NOMO-1 (cell line): ENCODE measurements at regions not wholly inside any gene's neighbourhood (a gene's known extent, or its start where the extent isn't known, plus 50 kb on each side); places are given as distances from the start of the nearest gene placed in this dataset.

Experiments
- DNase-seq, 2 experiments: peaks; one replicate each; lab custom pipeline; 2025; ENCODE audit not compliant: unreplicated experiment in 2 of 2; lab: John Stamatoyannopoulos, UW

DNA sequence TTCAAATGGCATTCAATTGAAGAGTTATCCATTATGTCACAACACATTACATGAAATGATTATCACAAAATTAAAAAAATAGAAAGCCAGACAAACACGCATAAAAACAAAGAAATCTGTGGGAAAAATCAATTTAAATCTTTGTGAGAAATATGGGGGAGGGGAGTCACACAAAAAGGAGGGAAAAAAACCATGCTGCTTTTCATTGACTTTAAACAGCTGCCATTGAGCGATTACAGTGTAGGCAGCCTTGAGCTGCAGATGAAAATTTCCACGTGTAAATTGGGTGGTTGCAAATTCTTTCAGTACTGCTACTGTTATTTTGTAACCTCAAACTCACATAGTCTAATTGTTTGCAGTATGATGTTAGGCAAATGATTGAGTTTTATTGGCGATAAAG lies 889.9 kb upstream of the PHF14 start:
- no peak for DNase-seq

DNA sequence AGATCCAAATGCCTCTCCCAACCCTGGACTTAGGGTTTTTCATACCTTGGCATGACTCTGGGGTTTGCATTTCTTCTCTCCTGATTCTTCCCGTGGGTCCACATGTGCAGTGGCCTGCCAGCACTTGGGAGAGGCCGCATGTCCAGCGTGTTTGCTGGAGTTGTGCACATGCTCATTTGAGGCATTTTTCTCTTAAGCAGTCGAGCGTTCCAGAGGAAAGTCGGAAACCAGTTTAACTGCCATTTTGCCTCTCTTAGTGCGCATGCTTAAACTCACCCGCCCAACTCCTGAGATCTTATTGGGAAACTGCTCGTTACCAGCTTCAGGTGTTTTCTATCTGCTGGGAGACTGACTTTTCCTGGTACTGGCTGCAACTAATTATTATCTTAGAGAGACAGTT lies 888.4 kb upstream of the PHF14 start:
- no peak for DNase-seq

DNA sequence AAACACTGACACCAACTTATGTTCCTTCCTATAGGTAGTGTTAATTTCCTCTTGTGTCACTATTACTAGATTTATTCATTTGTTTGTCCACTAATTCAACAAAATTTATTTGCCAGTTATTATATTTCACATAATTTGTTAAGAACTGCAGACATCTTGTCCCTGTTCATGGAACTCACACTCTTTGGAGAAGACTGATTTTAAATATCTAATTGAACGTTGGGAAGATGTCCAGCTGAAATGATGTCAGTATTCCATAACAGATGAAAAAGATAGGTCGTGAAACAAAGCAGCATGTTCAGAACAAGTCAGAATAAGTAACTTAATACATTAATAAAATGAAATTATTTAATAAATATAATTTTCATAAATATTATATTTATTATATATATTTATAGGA lies 873.1 kb upstream of the PHF14 start:
- no peak for DNase-seq

DNA sequence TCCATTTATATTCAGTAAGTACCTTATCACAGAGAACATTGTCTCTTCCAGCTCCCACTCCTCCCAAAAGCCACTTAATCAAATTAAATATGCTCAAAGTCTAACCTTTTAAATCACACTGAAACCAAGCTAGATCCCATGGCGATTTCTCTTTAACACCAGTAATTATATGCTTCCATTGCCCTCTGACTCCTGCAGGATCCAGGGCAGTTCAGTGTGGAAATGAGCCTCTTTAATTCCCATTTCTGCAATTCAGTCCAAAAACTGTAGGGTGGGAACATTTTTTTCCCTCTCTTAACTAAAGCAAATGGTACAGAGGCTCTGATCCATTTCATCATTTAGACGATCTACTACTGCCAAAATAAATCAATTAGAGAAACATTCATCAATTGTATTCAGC lies 872.3 kb upstream of the PHF14 start:
- DNase-seq = no peak

DNA sequence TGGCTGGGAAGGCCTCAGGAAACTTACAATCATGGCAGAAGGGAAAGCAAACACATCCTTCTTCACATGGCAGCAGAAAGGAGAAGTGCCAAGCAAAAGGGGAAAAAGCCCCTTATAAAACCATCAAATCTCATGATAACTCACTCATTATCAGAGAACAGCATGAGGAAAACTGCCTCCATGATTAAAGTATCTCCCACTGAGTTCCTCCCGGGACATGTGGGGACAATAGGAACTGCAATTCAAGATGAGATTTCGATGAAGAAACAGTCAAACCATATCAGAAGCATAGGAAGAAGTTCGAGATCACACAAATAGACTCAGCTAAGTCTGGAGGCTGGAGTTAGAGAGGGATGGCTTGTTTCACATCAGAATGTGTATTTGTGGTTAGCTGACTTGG lies 869.4 kb upstream of the PHF14 start:
- DNase-seq = no peak

DNA sequence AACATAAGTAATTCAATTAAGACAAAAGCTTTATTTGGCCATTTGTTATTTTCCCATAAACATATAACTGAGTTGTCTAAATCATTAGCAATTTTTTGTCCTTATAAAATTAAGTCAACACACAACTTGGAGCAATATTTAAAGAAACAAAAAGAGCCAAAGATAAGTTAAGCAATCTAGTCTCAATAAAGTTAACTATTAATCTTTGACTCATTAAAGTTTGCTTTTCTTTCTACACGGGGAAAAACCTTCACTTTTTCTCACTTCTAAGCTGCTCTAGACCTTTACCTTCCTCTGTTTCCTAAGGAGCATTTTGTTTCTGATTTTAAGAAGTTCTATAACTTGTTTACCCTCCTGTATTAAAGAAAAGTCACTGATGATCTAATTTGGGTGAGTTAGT lies 867.1 kb upstream of the PHF14 start:
- no peak for DNase-seq

DNA sequence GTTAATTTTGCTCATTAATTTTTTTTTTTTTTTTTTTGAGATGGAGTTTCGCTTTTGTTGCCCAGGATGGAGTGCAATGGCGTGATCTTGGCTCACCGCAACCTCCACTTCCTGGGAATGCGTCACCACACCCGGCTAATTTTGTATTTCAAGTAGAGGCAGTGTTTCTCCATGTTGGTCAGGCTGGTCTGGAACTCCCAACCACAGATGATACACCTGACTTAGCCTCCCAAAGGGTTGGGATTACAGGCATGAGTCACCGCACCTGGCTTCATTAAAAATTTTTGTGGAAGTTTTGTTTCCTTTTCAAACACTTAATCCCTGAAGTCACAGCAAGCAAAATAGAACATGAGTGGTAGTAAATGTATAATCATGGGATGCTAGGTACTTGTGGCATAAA lies 857.2 kb upstream of the PHF14 start:
- no peak for DNase-seq

DNA sequence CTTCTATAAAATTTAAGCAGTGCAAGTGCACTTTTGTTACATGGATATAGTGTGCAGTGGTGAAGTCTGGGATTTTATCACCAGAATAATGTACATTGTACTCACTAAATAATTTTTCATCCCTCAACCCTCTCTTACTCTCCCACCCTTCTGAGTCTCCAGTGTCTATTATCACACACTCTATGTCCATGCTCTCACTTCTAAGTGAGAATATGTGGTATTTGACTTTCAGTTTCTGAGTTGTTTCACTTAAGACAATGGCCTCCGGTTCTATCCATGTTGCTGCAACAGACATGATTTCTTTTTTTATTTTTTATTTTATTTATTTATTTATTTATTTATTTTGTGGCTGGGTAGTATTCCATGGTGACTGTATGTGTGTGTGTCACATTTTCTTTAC lies 855.9 kb upstream of the PHF14 start:
- no peak for DNase-seq

DNA sequence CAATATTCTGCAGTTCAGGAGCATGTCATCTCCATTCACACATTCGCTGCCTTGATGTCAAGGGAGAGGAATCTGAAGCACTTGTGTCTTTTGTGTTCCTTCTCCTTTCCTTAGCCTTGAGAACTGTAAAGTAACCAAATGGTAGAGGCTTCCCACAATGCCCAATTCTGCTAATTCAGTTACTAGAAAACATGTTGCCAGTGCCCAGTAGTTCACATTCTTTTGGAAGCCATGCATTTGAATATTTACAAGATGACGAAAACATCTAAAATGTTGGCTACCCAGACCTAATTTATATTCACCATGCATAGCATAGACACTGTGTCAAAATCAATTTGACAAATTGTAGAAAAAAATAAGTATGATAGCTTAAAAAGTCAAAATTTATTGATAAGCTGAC lies 852.7 kb upstream of the PHF14 start:
- DNase-seq = no peak

DNA sequence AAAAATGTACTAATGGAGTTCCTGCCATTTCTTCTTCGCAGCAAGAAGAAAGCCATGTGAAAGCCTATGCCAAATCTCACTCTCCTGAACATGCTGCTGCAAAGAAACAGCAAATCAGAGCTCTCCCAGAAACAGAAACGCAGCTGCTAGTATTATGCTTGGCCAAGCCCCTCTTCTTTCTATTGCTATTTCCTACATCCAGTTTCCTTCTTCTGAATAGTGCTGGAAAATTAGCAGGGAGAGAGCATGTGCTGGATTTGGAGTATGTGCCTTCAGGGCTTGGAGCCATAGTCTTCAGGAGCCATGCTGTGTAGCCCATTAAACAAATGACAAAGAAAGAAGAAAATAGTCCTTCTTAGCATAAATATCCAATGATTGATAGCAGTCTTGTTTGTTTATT lies 852.0 kb upstream of the PHF14 start:
- no peak for DNase-seq

DNA sequence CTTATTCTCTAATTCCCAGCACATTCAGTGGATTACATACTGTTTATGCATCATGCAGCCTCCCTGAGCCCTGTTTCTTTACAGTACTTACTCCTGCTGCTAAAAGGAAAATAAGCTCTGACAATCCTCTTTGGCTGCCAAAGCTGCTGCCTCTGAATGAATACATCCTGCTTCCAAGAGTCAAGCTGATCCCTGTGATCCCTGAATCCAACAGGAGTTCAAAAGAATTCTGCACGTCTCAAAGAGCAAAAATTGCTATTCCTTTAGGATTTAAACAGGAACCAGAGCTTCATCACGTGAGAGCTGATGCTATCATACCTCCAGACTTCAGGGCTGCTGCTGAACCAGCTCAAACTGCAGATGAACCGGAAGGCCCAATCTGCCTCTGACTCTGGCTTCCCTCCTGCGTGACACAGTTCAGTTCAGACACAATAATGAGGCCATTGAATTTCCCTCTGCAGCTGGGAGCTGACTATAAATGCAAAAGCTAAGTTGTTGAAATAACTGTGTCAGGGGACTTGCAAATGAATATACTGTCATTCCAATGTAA lies 851.0 kb upstream of the PHF14 start:
- no peak for DNase-seq

DNA sequence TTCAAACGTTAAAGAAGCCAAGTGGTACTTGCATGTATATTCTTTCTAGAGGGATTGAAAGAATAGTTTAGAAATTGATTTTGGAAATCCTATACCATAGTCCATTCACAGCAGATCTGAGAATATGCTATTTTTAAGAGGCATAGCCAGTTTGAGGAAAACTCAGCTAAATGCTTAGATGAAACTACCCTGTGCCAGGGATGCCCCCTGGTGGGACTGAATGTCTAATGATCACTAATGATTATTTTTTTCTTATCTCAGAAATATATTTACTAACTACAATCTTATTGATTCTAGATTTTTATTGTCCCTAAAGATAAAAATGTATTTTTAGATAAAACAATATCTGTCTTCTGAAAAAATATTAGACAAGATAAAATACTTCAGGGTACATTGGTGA lies 844.9 kb upstream of the PHF14 start:
- DNase-seq = no peak

DNA sequence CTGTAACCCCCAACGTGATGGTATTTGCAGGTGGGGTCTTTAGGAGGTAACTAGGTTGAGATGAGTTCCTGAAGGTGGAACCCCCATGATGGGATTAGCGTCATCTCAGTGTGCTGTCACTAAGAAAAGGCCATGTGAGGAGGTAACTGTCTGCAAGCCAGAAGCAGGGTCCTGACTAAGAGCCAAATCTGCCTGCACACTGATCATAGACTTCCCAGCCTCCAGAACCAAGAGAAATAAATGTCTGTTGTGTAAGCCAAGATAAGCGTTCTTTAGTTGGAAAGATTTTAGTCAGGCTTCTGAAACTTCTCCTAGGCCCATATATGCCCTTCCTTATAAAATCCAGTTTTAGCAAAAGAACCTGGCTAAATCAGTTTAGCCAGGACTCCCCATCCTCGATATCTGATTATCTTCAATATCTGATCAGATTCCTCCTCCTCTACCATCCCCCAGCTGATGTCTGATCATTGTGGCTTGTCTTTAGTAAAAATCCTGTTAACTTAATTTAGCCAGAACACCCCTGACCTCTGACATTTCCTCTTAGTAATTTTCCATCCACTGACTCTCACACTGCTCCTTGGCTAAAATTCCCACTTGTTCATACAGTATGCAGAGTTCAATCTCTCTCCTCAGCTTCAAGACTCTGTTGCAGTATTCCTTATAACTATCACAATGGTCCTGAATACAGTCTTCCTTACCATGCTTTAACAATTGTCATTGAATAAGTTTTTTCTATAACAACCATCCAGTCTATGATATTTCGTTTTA lies 835.4 kb upstream of the PHF14 start:
- DNase-seq = no peak

DNA sequence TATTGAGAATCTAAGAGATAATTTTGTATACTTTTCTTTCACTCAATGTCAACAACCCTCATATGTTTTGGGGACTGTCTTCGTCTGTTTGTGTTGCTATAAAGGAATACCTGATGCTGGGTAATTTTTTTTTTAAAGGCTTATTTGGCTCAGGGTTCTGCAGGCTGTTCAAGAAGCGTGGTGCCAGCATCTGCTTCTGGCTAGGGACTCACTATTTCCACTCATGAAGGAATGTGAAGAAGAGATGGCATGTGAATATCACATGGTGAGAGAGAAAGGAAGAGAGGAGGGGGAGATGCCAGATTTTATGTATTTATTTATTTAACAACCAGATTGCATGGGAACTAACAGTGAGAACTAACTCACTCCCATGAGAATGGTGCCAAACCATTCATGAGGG lies 827.4 kb upstream of the PHF14 start:
- DNase-seq = no peak

DNA sequence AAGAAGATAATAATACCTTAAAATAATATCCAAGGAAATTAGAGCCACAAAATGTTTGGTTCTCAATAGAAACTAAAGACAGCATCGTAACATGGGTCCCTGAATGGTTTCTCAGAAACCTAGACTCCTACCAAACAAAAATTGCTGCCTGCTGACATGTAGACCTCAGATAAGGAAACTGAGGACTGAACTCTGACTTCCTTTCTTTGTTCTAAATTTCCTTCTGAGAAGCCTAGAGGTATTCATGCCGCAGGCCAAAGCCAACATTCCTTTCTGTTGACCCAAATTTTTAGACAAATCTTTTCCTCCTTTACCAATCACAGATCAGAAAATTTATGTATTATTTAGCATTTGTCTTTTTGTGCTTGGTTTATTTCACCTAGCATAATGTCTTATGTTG lies 816.7 kb upstream of the PHF14 start:
- no peak for DNase-seq

DNA sequence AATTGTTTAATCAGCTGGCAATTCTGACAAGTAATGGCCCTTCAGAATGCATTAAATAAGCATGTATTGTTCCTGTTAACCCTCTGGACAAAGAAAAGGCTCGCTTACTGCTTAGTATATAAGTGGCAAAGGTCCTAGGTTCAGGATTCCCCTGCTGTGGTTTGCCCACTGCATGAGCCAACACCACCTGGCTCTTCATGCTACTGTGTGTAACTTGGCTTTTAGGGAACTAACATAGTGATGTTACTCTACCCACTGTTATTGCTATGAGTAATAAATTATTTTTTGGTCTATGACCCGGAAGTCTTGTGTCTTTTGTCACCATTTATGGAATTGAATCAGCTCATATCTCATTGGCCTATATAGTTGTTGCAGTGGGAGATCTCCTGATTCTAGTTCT lies 791.7 kb upstream of the PHF14 start:
- no peak for DNase-seq

DNA sequence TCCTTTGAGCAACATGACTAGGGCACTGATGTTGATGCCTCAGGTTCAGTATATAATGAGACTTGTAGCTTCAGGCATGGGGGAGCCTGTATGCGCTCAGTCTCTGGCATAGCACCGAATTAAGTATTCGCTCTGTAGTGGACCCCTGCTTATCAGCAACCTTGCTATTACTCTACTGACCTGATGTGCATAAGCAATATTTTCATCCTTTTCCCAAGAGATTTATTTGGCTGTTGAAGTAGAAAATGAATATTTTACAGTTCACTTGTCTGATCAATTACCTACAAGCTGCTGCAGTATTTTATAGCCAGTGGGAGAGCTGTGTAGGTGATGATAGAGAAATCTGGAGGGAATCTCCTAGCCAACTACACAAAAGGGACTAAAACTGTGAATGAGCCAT lies 781.6 kb upstream of the PHF14 start:
- no peak for DNase-seq

DNA sequence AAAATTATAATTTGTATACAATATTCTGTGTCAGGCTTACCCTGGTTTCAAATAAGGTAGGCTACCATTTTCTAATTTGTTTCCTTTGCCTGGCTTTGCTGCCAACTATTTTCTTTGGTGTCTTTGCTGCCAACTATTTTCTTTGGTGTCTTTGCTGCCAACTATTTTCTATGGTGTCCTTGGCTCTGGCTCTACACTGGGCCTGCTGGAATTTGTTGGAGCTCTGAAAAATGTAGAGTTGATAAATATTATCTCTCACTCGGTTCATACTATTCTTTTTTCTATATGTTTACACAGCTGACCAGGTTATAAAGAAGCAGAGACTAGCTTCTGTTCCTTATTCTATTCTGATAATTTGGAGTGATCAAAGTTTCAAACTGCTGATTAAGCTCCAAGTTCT lies 768.0 kb upstream of the PHF14 start:
- DNase-seq = no peak

DNA sequence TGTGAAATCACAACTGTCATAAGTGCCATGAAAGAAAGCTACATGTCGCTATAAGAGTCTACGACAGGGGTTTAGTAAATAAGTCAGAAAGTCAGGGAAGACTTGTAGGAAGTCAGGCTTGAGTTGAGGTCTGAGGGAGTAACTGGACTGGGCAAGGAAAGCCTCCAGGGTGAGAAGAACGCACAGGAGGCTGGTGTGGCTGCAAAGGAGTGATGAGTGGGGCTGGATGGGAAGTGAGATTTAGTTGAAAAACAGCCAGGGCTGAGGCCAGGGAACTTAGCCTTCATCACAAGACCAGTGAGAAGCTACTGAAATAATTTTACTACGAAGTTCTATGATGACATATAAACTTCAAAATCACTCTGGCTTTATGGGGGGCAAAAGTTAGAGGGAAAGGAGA lies 763.7 kb upstream of the PHF14 start:
- DNase-seq = no peak

DNA sequence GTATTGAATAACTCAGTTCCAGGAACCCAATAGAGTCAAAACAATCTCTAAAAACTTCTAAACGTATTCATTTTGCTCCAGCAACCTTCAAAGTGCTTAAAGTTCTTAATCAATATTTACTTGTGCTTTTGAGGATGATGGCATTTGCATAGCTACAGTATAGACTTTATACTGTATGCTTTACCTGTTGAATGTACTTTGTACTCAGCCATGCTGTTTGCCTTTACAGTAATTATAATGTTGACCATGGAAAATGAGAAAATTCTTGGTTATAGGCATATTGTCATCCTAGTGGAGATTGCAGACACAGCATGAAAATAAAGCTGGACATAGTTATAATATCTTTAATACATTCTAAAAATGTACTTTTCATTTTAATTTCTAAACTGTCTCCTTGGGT lies 762.7 kb upstream of the PHF14 start:
- DNase-seq = no peak

DNA sequence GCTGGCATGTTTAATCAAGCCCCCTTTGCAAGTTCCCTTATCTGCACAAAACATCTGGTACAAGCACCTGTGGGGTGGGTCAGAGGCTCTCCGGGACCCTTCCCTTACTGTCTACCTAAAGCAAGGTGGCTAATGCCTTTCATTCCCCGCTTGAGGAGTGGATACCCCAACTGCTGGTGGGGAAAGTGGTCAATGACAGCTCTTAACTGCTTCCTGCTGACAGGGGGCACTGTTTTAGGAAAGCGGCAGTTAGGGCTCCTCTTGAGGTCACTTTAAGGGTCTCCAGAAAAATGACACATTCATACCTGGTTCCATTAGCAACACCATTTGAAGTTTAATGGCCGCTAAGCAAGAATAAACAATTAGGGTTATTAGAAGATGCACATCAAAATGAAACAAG lies 761.8 kb upstream of the PHF14 start:
- DNase-seq = no peak

DNA sequence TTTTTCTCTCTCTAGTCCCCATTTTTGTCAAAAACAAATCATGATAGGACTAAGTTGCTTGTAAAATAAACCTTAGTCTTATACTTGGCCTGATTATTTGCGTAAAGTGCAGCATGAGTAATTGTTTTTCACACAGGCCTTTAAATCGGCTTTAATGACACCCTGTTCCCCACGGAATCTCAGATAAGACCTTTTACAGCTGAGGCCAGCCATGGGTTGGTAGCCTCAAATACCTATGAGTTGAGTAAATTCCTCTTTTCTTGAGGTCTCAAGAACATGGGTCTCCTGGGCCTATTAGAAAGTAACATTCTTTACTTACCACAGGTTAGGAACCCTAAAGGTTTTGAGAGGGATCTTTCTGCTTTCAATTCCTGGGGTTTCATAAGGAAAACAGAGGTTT lies 761.0 kb upstream of the PHF14 start:
- DNase-seq = no peak

DNA sequence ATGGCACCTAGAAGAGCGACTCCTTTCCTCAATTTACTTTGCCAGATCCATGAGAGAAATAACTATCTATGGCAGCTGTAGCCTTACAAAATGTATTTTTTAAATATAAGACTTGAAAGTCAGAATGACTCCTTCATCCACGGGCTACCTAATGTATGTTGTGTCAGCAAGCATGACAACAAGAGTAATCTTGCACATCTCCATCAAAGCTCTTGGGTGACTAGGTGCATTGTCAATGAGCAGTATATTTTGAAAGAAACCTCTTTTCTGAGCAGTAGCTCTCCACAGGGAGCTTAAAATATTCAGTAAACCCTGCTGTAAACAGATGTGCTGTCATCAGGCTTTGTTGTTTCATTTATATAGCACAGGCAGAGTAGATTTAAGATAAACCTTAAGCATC lies 757.2 kb upstream of the PHF14 start:
- no peak for DNase-seq
